ENCODE measurements at regions not wholly inside any gene's neighbourhood (a gene's known extent, or its start where the extent isn't known, plus 50 kb on each side); places are given as distances from the start of the nearest gene placed in this dataset.

- no peak for TF ChIP-seq CTCF (CRISPR knock-in tag; IDR thresholded peaks at IDR 0.05)
- TF ChIP-seq MAX (IDR thresholded peaks at IDR 0.05), result no peak
- TF ChIP-seq IRF9 (CRISPR knock-in tag; IDR thresholded peaks at IDR 0.05; ENCODE audit: borderline replicate concordance), result no peak
- TF ChIP-seq FOXA1 (IDR thresholded peaks at IDR 0.05), result no peak
- TF ChIP-seq FOXA1 (CRISPR knock-in tag; IDR thresholded peaks at IDR 0.05), result no peak
- no peak for TF ChIP-seq CEBPB (IDR thresholded peaks at IDR 0.05; ENCODE audit: borderline replicate concordance, low read depth, low read length)
- TF ChIP-seq MTF2 (CRISPR knock-in tag; IDR thresholded peaks at IDR 0.05; ENCODE audit: borderline replicate concordance), result no peak
Observed at GRCh38 chr5:176133877-176134276, 104.3 kb upstream of the SIMC1 start.

All from HepG2 (cell line).